MM.1S (cell line): ENCODE measurements at regions not wholly inside any gene's neighbourhood (a gene's known extent, or its start where the extent isn't known, plus 50 kb on each side); places are given as distances from the start of the nearest gene placed in this dataset.
"Not testable (repeated sequence)": the region's sequence is repeated elsewhere in the genome, so short reads cannot be mapped to it uniquely, and the experiment has no call there.

Experiments
- DNase-seq: peaks from one replicate; pipeline ENCODE4 v3.0.0-alpha.2; 2015
- H2AFZ ChIP-seq: fragments of 300-600 bp; sonication (generic); 2 replicates; pipeline ENCODE4 v1.6.0; 2016; ENCODE audit warnings: antibody characterized with exemption, low read length
- H3F3A ChIP-seq: fragments of 300-600 bp; sonication (generic); 2 replicates; pipeline ENCODE4 v1.6.1; 2016; ENCODE audit warnings: mild to moderate bottlenecking, antibody characterized with exemption, low read length, moderate library complexity, mixed read lengths; ENCODE audit not compliant: insufficient read depth
- H3K27ac ChIP-seq: fragments of 300-600 bp; sonication (generic); 2 replicates; pipeline ENCODE4 v1.5.1; 2016; ENCODE audit warnings: mild to moderate bottlenecking, low read length
- H3K27me3 ChIP-seq: fragments of 300-600 bp; sonication (generic); replicated peaks from 2 replicates; pipeline ENCODE4 v1.6.0; 2016; ENCODE audit warnings: low read length; ENCODE audit not compliant: insufficient read depth
- H3K36me3 ChIP-seq: fragments of 300-600 bp; sonication (generic); replicated peaks from 2 replicates; pipeline ENCODE4 v1.6.1; 2016; ENCODE audit warnings: mild to moderate bottlenecking, low read length, mixed read lengths; ENCODE audit not compliant: insufficient read depth
- H3K4me1 ChIP-seq: fragments of 300-600 bp; sonication (generic); 2 replicates; pipeline ENCODE4 v1.6.1; 2016; ENCODE audit warnings: low read length, mixed read lengths
- H3K4me2 ChIP-seq: fragments of 300-600 bp; sonication (generic); 2 replicates; pipeline ENCODE4 v1.6.0; 2016; ENCODE audit warnings: low read depth, low read length
- H3K4me3 ChIP-seq: fragments of 300-600 bp; sonication (generic); 2 replicates; pipeline ENCODE4 v1.5.1; 2016; ENCODE audit warnings: low read length, mixed read lengths
- H3K79me2 ChIP-seq: fragments of 300-600 bp; sonication (generic); 2 replicates; pipeline ENCODE4 v1.6.1; 2016; ENCODE audit warnings: mixed run types, low read length, mixed read lengths
- H3K9ac ChIP-seq: fragments of 300-600 bp; sonication (generic); 2 replicates; pipeline ENCODE4 v1.6.1; 2016; ENCODE audit warnings: low read length, mixed read lengths
- H3K9me2 ChIP-seq: fragments of 300-600 bp; sonication (generic); replicated peaks from 2 replicates; pipeline ENCODE4 v1.6.1; 2016; ENCODE audit warnings: mild to moderate bottlenecking, low read length, mixed read lengths; ENCODE audit not compliant: insufficient read depth
- H3K9me3 ChIP-seq: fragments of 300-600 bp; sonication (generic); replicated peaks from 2 replicates; pipeline ENCODE4 v1.6.1; 2016; ENCODE audit warnings: mild to moderate bottlenecking, low read length, mixed read lengths; ENCODE audit not compliant: insufficient read depth
- H4K20me1 ChIP-seq: fragments of 300-600 bp; sonication (generic); 2 replicates; pipeline ENCODE4 v1.6.1; 2016; ENCODE audit warnings: mild to moderate bottlenecking, low read length, moderate library complexity, mixed read lengths; ENCODE audit not compliant: insufficient read depth
- EZH2 ChIP-seq: fragments of 300-600 bp; sonication (generic); optimal IDR thresholded peaks from 2 replicates; pipeline ENCODE3; 2017; ENCODE audit warnings: low read depth, mild to moderate bottlenecking, antibody characterized with exemption, low read length, mixed read lengths
- EZH2phosphoT487 ChIP-seq: fragments of 300-600 bp; sonication (generic); IDR thresholded peaks from 2 replicates; pipeline ENCODE4 v1.6.1; 2018; ENCODE audit warnings: antibody characterized with exemption, low read length
- TF ChIP-seq, protein P1 (sequence below): fragments of 300-600 bp; sonication (generic); IDR thresholded peaks from 2 replicates; pipeline ENCODE4 v1.5.1; 2016; ENCODE audit warnings: antibody characterized with exemption, low read length, mixed read lengths

DNA sequence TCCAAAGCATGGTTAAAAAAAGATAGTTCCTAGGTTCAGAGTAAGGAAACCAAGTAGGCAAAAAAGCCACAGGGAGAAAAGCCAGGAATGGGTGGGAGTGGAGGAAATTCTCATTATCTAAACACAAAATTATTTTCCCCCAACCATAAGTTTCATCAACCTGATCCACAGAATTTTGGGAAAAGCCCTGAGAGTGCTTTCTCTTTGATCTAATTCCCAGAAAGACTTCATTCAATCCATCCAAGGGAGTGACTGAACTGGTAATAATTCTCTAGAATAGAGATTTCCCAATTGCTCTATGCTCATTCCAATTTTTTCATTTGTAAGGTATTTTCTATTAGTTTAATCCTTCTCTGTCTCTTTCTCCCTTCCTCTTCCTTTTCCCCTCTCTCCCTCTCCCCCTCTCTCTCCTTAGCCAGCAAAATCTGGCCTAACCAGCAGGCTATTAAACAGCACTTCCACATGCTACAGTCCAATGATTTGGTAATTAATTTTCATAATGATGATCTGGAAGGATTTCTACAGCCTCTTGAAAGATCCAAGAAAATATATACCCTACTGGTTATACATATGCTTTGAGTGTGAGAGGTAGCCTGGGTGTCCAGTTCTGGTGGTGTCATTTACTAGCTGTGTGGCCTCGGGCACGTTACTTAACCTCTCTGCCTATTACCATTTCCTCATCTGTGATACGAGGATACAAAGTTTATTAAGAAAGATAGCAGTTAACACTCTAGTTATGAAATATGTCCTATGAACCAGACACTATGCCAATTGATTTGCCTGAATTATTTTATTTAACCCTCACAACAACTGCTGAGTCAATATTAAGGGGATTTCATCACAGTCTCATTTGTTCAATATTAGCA is 251.5 kb upstream of the RASGEF1B start:
- no peak overlapping the region for H3K4me3 ChIP-seq
- no peaks in the 10 kb centered on the region for H3K9me2 ChIP-seq
- peak overlapping the region; percentile 53; the same call in 1 of the 2 replicates for H3K4me2 ChIP-seq
- no peaks in the 10 kb centered on the region for H3K9me3 ChIP-seq
- peaks cover 14% of the 10 kb centered on the region for H3F3A ChIP-seq
- no peak for TF ChIP-seq EZH2phosphoT487
- TF ChIP-seq, protein P1, sequence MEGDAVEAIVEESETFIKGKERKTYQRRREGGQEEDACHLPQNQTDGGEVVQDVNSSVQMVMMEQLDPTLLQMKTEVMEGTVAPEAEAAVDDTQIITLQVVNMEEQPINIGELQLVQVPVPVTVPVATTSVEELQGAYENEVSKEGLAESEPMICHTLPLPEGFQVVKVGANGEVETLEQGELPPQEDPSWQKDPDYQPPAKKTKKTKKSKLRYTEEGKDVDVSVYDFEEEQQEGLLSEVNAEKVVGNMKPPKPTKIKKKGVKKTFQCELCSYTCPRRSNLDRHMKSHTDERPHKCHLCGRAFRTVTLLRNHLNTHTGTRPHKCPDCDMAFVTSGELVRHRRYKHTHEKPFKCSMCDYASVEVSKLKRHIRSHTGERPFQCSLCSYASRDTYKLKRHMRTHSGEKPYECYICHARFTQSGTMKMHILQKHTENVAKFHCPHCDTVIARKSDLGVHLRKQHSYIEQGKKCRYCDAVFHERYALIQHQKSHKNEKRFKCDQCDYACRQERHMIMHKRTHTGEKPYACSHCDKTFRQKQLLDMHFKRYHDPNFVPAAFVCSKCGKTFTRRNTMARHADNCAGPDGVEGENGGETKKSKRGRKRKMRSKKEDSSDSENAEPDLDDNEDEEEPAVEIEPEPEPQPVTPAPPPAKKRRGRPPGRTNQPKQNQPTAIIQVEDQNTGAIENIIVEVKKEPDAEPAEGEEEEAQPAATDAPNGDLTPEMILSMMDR, result no peak
- TF ChIP-seq EZH2, result no peak
- H4K20me1 ChIP-seq, result no peaks in the 10 kb centered on the region
- H3K4me1 ChIP-seq, result peaks cover 23% of the 10 kb centered on the region
- H3K27me3 ChIP-seq, result no peaks in the 10 kb centered on the region
- H3K9ac ChIP-seq, result no peak overlapping the region
- no peaks in the 10 kb centered on the region for H3K79me2 ChIP-seq
- H3K36me3 ChIP-seq, result no peaks in the 10 kb centered on the region
- no peak for DNase-seq
- no peak overlapping the region for H2AFZ ChIP-seq
- H3K27ac ChIP-seq, result peak overlapping the region; percentile 12; the same call in 1 of the 2 replicates

DNA sequence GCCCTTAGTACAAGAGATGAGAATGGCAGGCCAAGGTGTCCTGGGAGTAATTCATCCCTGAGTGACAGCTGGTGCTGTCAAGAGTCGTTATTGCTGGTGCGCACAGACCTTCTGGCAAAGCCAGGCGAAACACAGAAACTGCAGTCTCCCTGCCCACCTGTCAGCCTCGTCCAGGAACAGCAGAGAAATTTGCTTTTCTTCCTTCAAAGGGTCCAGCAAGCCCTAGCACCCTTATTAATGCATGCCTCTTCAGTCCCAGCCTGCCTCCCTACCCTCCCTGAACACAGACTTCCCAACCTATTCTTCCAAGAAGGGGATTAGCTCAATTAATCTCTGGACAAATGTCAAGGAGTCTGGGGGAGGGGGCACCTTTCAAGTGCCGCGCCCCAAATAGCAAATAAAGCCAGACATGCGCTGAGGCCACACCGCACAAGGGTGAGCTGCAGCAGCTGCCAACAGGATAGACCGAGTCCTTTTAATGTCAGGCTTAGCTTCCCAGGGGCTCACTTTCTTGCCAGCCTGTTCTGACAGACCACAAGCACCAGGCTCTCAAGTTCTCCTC is 250.7 kb upstream of the RASGEF1B start:
- H3K4me3 ChIP-seq, result no peak overlapping the region
- H3K27ac ChIP-seq, result no peak overlapping the region
- no peaks in the 10 kb centered on the region for H3K79me2 ChIP-seq
- H3F3A ChIP-seq, result peaks cover 14% of the 10 kb centered on the region
- H3K36me3 ChIP-seq, result no peaks in the 10 kb centered on the region
- H3K4me1 ChIP-seq, result peaks cover 23% of the 10 kb centered on the region
- TF ChIP-seq EZH2 (no peak), EZH2phosphoT487 (no peak)
- TF ChIP-seq, protein P1, result no peak
- DNase-seq, result no peak
- H2AFZ ChIP-seq, result no peak overlapping the region
- no peaks in the 10 kb centered on the region for H3K27me3 ChIP-seq
- no peak overlapping the region for H3K4me2 ChIP-seq
- no peaks in the 10 kb centered on the region for H3K9me3 ChIP-seq
- H3K9me2 ChIP-seq, result no peaks in the 10 kb centered on the region
- no peaks in the 10 kb centered on the region for H4K20me1 ChIP-seq
- no peak overlapping the region for H3K9ac ChIP-seq

DNA sequence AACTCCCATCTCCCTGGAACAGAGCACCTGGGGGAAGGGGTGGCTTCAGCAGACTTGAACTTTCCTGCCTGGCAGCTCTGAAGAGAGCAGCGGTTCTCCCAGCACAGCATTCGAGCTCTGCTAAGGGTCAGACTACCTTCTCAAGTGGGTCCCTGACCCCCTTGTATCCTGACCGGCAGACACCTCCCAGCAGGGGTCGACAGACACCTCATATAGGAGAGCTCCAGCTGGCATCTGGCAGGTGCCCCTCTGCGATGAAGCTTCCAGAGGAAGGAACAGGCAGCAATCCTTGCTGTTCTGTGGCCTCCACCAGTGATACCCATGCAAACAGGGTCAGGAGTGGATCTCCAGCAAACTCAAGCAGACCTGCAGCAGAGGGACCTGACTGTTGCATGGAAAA is 244.1 kb upstream of the RASGEF1B start:
- H3K4me2 ChIP-seq, result no peak overlapping the region
- H2AFZ ChIP-seq, result no peak overlapping the region
- no peak for TF ChIP-seq EZH2
- no peak for TF ChIP-seq EZH2phosphoT487
- TF ChIP-seq, protein P1, result no peak

DNA sequence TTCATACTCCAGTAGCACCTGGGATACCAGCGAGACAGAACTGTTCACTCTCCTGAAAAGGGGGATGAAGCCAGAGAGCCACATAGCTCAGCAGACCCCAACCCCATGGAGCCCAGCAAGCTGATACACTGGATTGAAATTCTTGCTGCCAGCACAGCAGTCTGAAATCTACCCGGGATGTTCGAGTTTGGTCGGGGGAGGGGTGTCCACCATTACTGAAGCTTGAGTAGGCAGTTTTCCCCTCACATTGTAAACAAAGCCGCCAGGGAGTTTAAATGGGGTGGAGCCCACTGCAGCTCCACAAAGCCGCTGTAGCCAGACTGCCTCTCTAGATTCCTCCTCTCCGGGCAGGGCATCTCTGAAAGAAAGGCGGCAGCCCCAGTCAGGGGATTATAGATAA is 243.7 kb upstream of the RASGEF1B start:
- not testable (repeated sequence) for H3K9ac ChIP-seq, H3K79me2 ChIP-seq, H3K9me2 ChIP-seq, H3K36me3 ChIP-seq, H3K4me2 ChIP-seq, H3F3A ChIP-seq, H3K4me3 ChIP-seq, H3K9me3 ChIP-seq, H2AFZ ChIP-seq, H3K27me3 ChIP-seq, H4K20me1 ChIP-seq, H3K27ac ChIP-seq, H3K4me1 ChIP-seq, DNase-seq

More for the DNA sequence above, 244.1 kb upstream of the RASGEF1B start:
- Histone ChIP-seq H3F3A (no peaks in the 10 kb centered on the region), H3K27ac (no peak overlapping the region), H3K27me3 (no peaks in the 10 kb centered on the region), H3K9ac (no peak overlapping the region), H3K36me3 (no peaks in the 10 kb centered on the region), H3K4me1 (no peaks in the 10 kb centered on the region), H4K20me1 (no peaks in the 10 kb centered on the region), H3K79me2 (no peaks in the 10 kb centered on the region), H3K9me3 (no peaks in the 10 kb centered on the region), H3K4me3 (no peak overlapping the region), H3K9me2 (no peaks in the 10 kb centered on the region)
- DNase-seq, result no peak
